HG03442 (cell line): ENCODE measurements at regions not wholly inside any gene's neighbourhood (a gene's known extent, or its start where the extent isn't known, plus 50 kb on each side); places are given as distances from the start of the nearest gene placed in this dataset.

Experiments
- ATAC-seq: cut with Tn5 transposase; IDR thresholded peaks from one replicate; pipeline ENCODE4 v1.9.1; 2021; ENCODE audit warnings: mild to moderate bottlenecking, moderate library complexity; ENCODE audit not compliant: unreplicated experiment

GRCh38 chr5:74361406-74362358 lies 278.8 kb downstream of the ENC1 start:
- ATAC-seq, result no peak

DNA sequence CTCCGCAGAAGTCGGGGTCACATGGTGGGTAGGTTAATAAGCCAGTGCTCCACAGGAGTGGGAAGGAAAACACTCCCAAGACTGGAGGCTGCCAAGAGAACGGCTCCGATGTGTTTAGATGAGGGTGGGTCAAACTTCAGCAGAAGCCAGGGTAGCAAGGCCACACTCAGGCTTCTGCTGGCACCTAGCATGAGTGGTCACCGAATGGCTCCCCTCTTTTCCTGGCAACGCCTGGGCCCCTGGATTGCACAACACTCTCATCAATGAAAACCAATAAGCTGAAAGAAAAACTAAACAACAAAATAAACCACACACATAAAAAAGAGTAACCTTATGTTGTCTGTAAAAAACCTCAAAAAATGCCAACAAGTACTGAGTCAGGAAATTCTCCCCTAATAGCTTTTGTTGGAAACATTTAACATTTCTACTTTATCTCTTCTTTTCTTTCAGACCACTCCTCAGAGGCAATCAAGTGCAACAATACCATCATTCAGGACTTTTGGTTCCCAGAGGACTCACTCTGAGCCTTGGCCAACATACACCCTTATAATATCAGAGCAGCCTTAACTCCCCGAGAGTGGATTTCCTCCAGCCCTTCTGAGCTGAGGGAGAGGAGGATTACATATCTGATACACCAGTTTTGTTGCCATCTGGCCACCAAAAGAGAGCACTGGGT lies 279.9 kb downstream of the ENC1 start:
- ATAC-seq, result no peak

DNA sequence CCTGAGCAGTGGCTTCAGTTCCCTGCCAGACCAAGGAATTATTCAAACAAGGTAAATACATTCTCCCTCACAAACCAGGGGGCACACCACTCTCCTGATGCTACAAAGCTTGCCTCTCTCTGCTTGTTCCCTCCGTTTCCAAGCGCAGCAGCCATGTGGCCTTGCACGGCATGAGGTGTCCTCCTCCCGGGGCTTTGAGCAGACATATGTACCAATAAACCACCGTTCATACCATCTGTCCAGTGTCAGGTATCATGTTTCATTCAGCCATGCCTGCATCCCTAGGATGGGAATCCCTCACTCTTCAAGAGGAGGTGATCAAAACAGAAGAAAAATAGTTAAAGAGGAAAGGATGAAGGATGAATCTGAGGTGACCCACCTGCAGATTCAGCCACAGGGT lies 282.7 kb downstream of the ENC1 start:
- ATAC-seq, result no peak

- ATAC-seq, result no peak
Observed at GRCh38 chr5:74356009-74356695, 284.4 kb downstream of the ENC1 start.

- no peak for ATAC-seq
Observed at GRCh38 chr5:74355041-74355824, 285.3 kb downstream of the ENC1 start.

DNA sequence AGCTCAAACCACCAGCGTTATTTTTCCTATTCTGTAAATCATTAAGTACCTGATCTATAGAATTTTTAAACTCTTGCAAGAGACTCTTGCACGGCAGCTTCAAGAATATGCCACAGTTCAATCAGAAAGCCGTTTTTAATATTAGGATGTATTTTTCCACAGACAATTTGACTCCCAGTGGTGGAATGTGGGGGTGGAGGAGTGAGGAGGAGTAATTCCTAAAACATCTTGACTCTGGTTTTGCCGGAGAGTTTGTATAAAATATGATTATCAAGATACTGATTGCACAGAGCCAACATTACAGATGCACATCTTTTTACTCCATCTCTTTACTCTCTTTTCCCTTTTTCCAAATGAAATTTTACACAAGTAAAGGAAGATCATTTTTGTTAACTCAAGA lies 288.3 kb downstream of the ENC1 start:
- no peak for ATAC-seq

DNA sequence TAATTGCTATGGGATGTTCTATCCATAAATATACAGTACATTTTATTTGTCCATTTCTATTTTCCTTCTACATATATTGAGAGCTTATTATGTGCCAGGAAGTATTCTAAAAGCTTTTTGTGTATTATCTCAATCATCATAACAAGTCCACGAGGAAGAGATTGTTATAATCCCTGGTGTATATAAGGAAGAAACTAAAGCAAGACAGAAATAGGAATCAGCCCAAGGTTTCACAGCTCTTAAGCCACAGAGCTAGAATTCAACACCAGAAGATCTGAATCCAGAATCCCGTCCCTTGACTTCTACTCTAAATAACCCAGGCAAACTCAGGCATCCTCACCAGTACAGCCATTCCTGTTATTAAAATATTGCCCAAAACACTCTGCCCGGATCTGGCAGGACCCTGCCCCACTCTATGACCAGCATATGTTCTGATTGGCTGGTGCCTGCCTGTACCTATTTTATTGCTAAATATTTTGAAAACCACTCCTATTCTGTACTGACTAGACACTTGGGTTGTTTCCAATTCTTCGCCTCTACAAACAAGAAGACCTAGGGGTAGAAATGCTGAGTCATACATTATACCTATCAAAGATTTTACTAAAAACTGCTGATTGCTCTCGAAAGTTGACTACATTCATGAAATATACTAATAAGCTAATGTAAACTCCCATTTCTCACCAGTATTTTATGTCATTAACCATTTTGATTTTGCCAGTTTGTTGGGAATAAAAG lies 297.4 kb downstream of the ENC1 start:
- no peak for ATAC-seq

- no peak for ATAC-seq
Observed at GRCh38 chr5:74342182-74342581, 298.3 kb downstream of the ENC1 start.

DNA sequence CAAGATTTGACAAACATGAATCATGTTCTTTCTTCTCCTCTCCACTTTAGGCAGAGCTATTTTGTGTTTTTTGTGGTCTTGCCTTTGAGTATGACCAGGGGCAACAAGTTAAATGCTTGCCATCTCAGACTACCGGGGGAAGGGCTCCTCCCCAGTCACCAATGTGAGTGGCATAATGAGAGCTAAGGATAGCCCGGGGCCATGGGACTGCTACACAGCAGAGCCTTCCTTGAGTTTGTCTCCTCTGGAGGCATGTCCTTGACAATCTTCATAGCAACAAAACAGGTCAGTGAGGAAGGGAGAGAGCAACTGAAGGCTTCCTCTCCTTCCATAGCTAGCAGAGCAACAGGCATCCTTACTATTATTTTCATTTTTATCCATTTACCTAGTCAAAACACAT lies 299.3 kb downstream of the ENC1 start:
- no peak for ATAC-seq

DNA sequence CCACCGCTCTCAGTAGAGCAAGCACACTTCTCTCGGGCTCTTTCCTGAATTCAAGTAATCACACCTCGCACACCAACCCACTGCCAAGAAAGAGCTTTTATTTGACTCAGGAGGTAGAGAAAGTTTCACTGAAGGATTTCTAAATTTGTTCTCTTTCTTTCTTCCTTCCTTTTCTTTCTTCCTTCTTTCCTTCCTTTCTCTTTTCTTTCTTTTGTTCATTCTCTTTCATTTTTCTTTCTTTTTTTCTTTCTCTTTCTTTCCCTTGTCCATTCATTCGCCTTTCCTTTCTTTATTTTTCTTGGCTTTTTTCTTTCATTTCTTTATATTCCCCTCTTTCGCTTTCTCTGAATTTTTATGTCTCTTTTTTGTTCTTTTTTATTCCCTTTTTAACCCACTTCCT lies 300.1 kb downstream of the ENC1 start:
- ATAC-seq, result no peak

DNA sequence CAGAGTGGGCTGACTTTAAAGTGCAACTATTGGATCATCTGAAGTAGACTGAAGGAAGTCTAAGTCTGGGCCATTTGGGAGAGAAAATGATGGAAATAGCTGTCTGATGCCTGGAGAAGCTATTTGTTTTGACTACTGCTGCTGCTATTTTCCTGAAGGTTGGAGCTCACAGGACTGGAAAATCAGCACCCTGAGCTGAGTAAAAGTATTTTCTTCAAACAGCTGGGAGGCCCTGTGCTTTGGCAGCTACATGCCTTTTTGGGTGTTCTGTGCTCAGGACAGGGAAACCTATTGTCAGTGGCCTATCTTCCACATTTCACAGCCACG lies 302.6 kb downstream of the ENC1 start:
- no peak for ATAC-seq

DNA sequence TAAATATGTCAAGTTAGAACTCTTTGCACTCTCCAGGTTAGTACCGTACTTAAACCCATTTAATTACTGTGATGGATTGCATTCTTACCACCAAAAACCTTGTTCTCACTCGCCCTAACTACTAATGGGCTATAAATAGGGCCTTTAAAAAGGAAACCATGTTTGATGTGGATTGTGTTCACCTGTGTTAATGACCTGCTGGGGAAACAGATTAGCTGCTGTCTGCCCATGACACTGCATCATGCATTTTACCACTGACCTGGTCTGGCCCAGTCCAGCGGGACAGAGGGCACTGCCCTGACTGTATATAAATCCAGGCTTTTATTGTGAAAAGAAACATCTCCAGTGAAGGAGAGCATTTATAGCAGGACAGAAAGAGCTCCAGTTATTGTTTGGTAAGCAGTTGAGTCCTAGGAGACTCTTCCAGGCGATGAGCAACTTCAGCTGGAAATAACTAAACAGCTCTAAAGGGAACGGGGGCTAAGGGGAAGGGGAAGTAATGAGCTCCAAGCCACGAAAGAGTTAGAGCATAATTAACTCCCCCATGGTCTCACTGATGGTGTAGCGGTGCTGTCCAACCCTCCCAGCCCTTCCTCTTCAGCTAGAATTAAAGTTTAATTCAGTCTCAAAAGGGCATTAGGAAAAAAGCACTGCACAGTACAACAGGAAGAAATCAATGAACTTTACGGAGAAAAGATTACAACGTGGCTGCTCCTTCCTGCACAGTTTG lies 303.1 kb downstream of the ENC1 start:
- ATAC-seq, result no peak

DNA sequence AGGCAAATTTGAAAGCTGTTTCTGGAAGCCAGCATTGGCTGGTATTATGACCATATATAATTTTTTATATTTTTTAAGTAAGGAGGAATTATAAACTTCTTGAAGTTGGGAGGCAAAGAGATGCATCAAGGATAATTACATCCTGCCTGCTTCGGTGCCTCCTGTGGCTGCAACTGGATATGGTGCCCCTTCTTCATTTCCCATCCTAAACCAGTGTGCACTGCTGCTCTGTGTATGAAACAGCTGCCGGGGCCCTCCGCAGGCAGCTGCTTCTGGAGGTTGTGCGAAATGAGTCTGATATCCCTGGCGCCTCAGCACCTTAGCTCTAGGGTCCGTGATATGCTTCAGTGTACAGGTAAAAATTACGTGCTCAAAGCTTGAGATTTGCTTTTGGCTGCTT lies 304.2 kb downstream of the ENC1 start:
- no peak for ATAC-seq

- no peak for ATAC-seq
Observed at GRCh38 chr5:74334762-74335384, 305.7 kb downstream of the ENC1 start.

DNA sequence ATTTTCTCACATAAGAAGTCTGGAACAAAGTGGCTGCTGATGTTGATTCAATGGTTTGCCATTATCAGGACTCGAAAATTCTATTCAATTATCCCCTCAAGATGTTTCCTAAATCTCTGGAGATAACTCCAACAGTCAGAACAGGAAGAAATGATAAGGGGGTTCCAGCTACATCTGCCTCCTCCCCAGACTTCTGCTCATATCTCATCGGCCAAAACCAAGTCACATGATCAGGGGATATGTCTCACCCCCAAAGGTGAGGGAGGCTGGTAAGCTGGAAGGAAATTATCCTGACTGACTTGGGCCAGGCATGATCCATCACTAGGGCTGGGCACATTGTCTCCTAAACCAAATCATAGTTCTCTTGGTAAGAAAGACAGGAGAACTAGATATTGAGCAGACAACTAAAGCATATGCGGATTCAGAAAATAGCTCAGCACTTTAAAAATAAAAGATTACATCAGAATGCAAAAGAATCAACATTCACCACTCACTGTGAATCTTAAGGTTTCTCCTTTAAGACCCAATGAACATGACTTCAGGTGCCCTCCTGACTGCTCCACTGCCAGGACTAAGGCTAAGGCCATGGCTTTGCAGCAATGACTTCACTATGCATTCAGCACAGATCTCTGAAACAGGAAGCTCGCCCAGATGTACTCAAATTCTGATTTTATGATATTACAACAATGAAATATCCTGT lies 306.3 kb downstream of the ENC1 start:
- no peak for ATAC-seq

DNA sequence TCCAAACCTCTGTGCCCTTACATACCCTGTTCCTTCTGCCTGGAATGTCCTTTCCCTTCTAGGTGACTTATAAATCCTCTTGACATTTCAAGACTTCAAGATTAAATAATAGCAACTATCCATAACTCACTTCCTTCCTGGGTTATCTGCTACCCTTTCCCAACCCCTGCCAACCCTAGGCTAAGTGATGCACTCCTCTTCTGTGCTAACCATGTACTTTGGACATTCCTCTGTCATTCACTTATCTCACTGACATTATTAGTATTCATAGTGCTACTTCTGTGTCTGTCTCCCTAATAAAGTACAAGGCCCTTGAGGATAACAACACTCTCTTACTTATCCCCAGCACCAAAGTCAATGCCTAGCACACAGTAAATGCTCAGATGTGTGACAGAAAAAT lies 307.1 kb downstream of the ENC1 start:
- no peak for ATAC-seq

- ATAC-seq, result no peak
Observed at GRCh38 chr5:74332682-74333081, 307.8 kb downstream of the ENC1 start.

- ATAC-seq, result no peak
Observed at GRCh38 chr5:74332006-74332405, 308.5 kb downstream of the ENC1 start.

DNA sequence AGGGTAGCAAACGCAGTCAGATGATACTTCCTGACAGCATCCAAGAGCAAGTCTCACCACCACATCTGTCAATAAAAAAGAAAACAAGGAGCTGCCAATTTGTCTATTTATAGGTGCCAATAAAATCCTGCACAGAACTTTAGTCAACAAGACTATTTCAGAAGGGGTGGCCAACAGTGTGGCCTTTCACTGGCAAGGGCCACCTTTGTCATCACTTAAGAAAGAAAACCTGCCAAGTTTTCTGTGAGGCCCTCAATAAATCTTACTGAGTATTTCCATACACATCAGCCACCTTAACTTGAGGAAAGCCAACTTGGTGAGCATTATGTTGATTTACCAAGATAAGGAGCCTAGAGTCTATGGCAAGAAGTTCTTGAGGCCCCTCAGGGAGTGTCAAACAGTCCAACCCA lies 312.3 kb downstream of the ENC1 start:
- ATAC-seq, result no peak
